ENCODE measurements at regions not wholly inside any gene's neighbourhood (a gene's known extent, or its start where the extent isn't known, plus 50 kb on each side); places are given as distances from the start of the nearest gene placed in this dataset.

DNA sequence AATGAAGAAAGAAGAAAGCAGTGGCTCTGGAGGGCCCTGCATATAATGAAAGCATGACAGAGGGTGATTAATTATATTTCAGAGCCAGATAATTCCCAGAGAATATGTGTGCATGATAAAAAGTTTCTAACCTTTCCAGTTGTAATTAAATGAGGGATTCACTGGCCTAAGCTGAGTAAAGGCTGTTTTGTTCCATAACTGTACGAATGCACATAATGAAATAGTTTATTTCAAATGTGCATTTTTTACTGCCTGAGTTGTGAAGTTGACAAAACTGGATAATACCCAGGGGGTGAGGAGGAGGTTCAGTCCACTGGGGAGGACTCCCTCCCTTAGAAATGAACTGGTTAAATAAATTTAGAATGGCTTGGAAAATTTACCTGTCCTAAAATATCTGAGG, 616.4 kb downstream of the TAFA4 start:
- no peak for DNase-seq (ENCODE audit: low read depth in 1 of 2, low spot score in 1 of 2)

DNA sequence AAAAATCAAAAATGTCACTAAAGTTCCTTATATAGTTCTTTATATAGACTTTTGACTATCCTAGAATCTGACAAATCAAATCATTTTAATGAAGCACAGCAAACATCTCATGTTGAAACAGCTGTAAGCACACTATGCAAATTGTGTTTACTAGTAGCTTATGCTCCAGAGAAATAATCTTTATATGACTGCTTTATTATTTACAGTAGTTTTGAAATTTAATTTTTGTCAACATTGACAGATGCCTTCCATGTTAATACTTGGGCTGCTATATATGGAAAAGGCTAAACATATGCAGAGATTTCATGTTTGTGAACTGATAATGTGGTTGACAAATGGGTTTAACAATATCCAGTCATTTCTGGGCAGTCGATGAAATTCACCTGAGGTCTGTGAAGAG, 616.8 kb downstream of the TAFA4 start:
- no peak for DNase-seq (ENCODE audit: low read depth in 1 of 2, low spot score in 1 of 2)

DNA sequence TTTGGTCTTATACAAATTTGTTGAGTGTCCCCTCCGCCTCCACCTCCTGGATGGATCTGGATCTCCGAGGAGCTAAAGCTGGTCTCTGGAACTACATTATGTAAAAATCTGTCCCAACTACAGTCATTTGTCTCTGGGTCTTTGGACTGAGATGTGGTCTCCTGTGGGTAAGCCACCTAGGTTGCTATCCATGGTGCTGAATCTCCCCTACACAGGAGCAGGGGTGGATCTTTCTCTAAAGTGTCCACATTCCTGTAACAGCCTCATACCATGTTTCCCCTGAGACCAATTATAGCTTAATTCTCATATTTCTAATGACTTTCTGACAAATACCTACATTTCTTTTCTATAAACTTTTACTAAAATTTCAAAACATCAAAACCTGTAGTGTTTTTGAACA, 625.8 kb downstream of the TAFA4 start:
- DNase-seq (ENCODE audit: low read depth in 1 of 2, low spot score in 1 of 2): no peak

DNA sequence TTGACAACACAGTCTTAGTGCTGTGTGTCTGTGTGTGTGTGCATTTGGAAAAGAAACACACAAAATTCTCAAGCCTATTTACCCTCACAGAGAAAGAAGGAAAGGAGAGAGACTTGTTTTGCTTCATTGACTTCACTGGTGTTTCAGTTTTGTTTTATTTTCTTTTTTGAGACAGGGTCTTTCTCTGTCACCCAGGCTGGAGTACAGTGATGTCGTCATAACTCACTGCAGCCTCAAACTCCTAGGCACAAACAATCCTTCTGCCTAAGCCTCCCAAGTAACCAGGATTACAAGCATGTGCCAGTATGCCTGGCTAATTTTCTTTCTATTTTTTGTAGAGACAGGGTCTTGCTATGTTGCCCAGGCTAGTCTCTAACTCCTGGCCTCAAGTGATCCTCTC, 636.9 kb downstream of the TAFA4 start:
- DNase-seq (ENCODE audit: low read depth in 1 of 2, low spot score in 1 of 2): no peak

DNA sequence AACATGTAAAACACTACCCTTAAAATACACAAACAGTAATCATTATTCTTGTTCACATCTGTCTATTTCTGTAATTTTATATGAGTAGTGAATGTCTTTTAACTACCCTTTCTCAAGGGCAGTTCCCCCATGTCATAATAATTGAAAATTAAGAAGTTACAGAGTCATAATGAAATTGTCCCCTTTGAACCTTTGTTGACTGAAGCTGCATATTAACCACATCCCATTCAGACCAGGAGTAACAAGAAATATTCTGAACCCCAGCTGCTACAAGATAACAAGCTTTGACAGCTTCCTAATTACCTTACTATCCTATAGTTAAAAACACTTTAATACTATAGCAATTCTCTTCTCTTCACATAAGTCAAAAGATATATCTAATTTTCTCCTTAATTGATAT, 635.9 kb upstream of the SUCLG2 start:
- DNase-seq (ENCODE audit: low read depth in 1 of 2, low spot score in 1 of 2): no peak

DNA sequence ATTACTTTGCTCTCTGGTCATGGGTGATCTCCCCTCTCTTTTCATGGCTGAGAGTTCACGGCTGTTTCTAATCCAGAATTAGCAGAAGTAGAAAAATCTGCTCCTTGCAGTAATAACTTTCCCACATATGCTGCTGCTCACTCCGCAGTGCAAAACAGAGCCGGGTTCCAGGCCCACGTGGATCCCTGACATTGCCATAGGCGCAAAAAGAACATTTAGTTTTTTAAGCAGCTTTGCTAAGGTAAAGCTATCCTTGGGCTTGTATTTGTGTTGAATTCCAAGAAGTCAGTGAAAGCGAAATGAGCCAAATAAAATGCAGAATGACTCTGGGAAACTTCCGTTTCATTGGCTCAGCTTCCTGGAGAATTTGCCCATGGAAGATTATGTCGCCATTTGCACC, 633.7 kb upstream of the SUCLG2 start:
- DNase-seq (ENCODE audit: low read depth in 1 of 2, low spot score in 1 of 2): no peak

DNA sequence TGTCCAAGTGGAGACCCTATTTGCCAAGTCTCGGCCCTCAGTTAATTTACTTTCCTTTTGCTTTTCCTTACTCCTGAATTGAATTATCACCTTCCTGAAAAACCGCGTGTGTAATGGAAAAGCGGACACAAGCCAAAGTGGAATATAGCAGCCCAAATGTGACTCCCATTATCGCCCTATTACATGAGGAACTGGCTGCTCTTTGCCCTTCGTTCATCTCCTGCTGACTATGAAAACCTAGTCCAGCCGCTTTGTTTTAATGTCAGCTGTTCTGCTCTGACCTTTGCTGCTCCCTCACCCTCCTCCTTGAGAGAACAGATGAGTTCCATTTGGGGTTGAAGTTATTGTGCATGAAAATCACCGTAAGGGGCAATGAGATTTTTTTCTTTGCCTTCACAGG, 632.7 kb upstream of the SUCLG2 start:
- no peak for DNase-seq (ENCODE audit: low read depth in 1 of 2, low spot score in 1 of 2)

DNA sequence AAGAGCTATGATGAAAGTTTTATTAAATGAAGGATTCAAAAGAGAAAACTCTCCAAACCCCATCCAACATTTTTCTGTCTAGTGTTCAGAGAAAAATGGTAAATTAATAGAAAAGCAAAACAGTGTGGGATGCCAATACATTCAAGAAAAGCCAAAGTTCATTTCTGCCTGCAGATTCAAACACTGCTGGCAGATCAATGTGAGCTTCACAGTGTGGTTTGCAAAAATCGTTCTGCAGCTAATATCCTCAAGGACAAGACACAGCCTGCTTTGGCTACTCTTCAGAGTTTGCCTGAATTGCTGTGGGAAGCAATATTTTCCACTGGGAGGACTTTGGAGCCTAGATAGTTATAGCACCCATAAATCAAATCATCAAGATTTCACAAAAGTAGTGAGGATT, 619.9 kb upstream of the SUCLG2 start:
- no peak for DNase-seq (ENCODE audit: low read depth in 1 of 2, low spot score in 1 of 2)

DNA sequence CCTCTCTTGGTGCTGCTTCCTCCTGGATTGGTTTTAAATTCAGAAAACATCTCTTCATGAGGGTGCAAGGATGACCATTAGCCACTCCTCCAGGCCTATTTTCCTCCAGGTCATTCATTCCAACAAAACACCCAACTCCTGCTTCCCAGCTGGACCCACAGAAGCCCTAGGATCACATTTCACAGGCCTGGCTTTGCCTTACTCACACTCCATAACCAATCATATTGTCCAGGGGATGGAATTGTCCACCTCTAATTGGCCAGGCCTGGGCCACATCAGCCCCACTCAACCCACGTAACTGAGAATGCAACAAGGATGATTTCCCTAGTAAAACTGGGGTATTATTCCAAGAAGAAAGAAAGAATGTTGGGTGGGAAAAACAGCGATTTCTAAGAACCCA, 616.7 kb upstream of the SUCLG2 start:
- no peak for DNase-seq (ENCODE audit: low read depth in 1 of 2, low spot score in 1 of 2)

DNA sequence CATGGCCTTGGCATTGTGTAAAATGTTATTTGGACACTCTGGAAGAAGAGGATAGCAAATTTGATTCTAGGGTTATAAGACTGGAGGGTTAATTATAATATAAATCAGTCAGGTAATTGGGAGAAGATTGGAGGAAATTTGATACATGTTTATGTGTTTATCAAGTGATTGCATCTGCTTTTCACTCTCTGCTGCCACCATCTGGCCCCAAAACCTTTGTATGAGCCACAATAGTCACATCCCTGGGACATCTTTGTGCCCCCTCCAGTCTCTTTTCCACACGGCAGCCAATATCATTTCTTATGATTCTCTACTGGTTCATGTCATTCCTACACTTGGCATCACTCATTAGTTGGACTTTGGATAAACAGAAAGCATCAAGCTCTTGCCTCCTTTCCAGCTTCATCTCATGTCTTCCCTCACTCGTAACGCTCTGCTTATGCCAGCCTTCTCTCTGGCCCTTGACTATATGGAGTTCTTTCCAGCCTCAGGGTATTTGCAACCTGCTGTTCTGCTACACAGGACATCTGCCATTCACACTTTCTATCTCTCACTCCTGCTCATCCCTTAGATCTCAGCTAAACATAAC, 602.3 kb upstream of the SUCLG2 start:
- no peak for DNase-seq (ENCODE audit: low read depth in 1 of 2, low spot score in 1 of 2)

DNA sequence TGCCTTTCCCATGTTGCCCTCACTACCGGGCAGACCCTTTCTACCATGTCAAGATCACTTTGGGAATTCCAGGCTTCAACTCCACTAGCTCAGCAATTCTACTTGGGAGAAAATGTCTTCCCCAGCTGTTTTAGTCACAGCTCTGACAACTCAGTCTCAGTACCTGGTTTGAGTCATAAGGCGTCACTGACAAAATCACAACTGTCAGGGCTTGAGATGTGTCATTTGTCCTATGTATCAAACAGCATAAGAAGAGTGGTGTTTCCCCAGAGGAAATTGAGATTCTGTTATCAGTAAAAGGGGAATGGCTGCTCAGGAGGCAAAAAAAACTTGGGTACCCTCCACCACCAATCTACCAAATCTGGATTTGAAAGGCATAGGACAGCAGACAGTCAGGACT, 594.9 kb upstream of the SUCLG2 start:
- DNase-seq (ENCODE audit: low read depth in 1 of 2, low spot score in 1 of 2): no peak

DNA sequence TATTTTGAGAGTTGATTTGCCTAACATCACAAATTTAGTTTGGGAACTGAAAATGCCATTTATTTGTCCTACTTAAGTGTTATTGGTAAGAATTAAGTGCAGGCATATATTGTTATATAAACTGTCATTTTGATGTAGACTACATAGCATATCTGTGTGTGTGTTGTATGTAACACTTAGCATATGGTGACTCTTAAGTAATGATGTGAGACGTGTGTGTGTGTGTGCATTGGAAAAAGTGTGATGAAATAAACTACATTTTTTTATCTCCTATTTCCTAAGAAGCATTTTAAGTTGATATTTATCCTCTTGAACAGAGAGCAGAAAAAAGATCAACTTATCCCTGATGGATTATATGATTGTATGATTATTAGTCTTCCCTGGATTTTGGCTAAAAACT, 588.2 kb upstream of the SUCLG2 start:
- DNase-seq (ENCODE audit: low read depth in 1 of 2, low spot score in 1 of 2): no peak

DNA sequence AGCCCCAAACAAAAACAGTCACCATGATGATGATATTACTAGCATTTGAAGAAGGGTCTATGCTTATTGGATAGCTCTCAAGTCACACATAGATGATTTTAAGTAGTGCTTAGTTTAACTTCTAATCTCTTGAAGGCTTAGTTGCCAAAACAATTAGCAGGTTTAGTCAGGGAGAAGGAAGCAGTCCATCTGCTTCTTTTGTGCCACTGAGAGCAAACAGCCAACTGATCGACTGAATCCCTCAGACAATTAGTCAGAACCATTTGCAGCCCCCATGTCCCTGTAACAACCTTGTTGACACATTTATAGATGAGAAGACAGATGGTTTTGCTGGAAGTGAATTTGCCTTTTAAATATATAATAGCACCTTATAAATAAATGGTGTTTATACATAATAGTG, 585.1 kb upstream of the SUCLG2 start:
- DNase-seq (ENCODE audit: low read depth in 1 of 2, low spot score in 1 of 2): no peak

DNA sequence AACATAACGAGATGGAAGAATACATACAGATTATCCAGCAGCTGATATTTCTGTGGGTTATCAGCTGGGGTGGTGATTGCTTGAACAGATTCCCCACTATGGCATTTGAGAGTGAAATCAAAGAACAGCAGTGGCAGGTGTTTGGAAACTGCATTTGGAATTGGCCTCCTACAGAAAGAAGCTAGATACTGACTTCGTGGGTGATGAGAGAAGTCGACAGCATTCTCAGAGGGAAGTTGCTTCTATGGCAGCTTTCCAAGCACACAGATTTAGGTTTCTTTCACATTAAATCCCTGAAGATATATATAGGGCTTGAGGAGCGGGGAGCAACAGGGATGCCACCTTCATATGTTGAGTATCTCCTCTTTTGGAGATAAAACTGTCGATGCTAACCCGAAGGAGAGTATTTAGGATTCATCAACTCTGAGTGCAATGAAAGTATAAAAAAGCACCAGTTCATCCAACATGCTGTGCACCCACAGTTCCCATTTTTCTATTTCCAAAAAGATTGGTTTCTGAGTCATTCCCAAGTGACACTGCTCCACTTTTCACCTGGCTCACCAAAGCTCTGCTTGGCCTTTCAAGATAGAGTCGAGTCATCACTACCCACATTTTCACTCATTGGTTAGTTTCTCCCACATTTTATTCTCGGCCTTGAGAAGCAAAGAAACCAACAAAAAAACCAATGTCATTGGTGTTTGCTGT, 579.8 kb upstream of the SUCLG2 start:
- DNase-seq (ENCODE audit: low read depth in 1 of 2, low spot score in 1 of 2): no peak

DNA sequence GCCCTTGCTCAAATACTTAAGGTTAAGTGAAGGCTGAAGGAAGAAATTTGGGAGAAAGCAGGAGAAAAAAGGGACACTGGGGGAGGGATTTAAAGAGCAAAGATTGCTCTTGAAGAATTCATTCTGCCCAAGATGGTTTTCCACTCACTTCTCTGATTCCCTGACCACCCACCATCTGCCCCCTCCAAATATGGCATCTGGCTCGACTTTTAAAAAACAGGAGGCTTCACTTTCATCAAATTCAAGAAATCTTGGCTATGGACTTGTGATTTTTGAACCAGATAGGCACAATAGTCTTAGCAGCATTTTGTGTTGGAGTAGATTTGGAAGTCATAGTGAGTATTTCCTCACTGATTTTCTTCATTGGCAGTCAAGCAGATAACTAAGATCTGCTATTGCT, 574.4 kb upstream of the SUCLG2 start:
- no peak for DNase-seq (ENCODE audit: low read depth in 1 of 2, low spot score in 1 of 2)

DNA sequence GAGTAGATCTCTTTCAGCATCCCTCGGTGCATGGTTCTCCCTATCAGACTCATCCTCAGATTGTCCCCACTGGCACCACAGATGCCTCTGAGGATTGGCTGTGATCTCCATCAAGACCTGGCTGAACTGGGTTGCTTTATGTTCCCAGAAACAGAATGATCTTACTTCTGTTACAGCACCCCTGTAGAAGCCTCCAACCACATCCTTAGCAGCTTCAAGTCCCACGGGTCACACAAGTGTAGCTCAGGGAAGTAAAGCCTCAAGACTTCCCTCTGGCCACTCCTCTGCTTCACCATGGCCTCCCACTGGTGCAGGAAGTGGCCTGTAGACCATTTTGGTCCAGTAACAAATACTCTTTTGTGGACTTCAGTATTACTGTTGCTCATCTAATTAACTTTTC, 566.4 kb upstream of the SUCLG2 start:
- no peak for DNase-seq (ENCODE audit: low read depth in 1 of 2, low spot score in 1 of 2)

DNA sequence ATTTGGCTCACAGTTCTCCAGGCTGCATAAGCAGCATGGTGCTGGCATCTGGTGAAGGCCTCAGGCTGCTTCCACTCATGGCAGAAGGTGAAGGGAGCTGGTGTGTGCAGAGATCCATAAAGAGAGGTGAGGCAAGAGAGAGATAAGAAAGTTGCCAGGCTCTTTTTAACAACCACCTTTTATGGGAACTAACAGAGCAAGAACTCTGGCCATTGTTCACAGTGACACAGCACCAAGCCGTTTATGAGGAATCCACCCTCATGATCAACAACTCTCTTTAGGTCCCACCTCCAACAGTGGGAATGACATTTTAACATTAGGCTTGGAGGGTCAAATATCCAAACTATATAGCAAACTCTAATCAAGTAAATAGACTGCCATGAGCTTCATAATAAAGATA, 557.2 kb upstream of the SUCLG2 start:
- DNase-seq (ENCODE audit: low read depth in 1 of 2, low spot score in 1 of 2): no peak

DNA sequence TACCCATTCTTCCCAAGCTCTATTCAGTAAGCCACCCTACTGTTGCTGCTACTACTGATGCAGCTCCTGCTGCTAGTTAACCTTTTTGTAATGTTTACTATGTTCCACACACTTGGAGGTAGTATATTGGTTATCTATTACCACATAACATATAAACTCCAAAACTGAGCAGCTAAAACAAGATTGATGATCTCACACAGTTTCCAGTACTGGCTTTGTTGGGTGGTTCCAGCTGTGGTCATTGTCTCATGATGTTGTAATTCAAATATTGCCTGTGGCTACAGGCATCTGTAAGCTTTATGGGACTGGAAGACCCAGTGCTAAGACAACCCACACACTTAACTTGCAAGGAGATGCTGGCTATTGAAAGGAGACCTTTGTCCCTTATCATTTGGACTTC, 556.2 kb upstream of the SUCLG2 start:
- DNase-seq (ENCODE audit: low read depth in 1 of 2, low spot score in 1 of 2): no peak

DNA sequence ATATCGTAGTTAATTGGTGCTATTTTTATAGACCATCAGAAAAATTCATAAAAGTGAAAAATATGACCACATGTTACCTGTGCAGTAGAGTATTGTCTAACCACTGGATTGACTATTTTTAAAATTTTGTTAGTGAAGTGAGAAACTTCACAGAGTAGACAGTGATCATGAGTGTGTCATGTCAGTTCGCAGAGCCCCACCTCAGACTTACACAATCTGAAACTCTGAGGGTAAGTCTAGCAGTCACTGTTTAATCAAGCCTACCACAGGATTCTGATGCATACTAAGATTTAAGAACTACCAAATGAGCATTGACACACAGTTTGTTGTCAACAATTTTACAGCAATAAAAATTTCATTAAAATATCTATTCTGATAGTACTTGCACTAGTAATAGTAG, 552.9 kb upstream of the SUCLG2 start:
- no peak for DNase-seq (ENCODE audit: low read depth in 1 of 2, low spot score in 1 of 2)

DNA sequence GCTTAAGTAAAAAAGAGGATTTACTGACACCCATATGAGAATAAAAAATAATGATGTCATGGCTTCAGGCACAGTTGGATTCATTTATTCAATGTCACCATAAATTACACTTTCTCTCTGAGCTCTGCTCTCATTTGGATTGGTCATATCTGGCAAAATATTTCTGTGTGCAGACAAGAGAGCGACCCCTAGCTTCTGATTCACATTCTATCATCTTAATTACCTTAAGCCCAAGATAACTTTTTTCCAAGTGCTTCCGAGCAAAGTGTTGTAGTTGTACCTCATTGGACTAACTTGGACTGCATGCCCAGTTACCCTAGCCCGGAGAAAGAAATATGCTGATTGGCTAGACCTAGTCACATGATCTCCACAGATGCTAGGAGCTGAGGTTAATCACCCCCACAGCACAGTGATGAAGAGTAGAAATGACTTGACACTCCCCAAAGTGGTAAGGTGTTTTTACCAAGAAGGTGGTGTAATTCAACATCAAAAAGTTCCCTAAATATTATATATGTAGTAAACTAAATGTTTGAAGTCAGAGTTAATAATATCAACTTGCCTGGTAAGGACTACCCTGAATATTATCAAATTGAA, 552.2 kb upstream of the SUCLG2 start:
- DNase-seq (ENCODE audit: low read depth in 1 of 2, low spot score in 1 of 2): no peak

DNA sequence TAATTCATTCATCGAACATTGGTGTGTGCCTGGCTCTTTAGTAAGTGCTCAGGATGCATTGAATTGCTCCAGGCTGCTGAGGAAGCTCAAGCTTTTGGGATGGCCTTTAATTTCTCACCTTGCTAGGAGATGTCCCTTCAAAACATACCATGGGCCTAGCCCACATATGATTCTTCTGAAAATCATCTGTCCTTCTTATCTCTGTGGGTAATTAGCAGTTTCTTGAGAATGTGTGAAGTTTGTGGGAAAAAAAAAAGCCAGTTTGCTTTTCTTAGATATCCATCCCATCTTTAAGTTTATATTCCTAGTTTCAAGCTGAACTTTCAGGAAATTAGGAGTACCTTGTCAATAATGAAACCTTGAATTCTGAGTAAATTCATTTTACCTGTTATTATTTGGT, 532.3 kb upstream of the SUCLG2 start:
- DNase-seq (ENCODE audit: low read depth in 1 of 2, low spot score in 1 of 2): no peak

DNA sequence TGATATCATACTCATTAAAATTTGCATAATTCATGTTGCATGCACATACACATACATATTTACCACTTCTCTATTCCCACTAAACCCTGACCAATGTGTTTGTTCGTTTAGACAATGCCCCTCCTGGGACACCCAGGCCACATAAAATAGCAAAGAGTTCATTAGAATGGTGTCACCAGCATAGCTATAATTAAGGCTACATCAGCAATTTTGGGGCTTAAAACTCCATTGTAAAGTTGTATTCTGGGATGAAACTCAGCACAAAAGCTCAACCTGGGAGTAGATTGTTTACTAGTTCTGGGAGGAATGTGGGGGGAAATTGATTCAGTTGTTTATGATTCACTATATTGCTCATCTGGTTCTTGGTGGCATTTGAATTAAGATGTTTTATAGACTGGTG, 522.2 kb upstream of the SUCLG2 start:
- DNase-seq (ENCODE audit: low read depth in 1 of 2, low spot score in 1 of 2): no peak

DNA sequence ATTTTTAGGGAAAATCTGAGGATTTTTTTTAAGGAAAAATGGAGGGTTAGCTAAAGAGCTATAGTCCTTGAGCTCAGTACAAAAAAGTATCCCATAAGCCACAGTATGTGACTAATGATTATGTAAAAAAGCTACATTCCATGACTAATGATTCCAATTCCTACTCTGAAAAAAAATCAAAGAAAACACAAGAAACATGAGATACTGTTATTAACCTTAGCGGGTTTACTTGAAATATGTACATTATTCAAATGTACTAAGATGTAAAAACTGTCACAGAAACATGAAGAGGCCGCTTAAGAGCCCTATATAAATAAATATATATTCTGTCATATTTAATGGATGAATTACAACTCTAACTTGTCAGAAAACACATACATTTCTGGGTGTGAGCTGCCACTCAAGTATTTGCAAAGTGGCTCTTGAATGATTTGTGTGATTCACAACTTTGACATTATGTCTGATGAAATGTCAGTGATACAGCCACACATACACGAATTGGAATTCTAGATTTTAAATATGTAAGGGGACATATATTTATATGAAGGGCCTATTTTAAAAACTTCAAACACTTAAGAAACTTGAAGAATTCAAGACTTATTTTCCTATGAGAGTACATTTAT, 518.7 kb upstream of the SUCLG2 start:
- no peak for DNase-seq (ENCODE audit: low read depth in 1 of 2, low spot score in 1 of 2)

All from activated T-helper 1 cell treated with anti-CD3 and anti-CD28 coated beads, Interleukin-2, amount 50 U/mL, for 16 hours (primary cell).